Nephron progenitor cell (in vitro differentiated cells): ENCODE measurements at regions not wholly inside any gene's neighbourhood (a gene's known extent, or its start where the extent isn't known, plus 50 kb on each side); places are given as distances from the start of the nearest gene placed in this dataset.

ENCODE experiments used
- DNase-seq: peaks from one replicate; pipeline ENCODE4 v3.0.0; 2021
- H3K27ac Mint-ChIP-seq: 2 replicates; pipeline ENCODE4 v1.8.0; 2021; ENCODE audit warnings: mild to moderate bottlenecking, moderate library complexity, mixed read lengths
- H3K27me3 Mint-ChIP-seq: 2 replicates; pipeline ENCODE4 v1.8.0; 2021; ENCODE audit warnings: mild to moderate bottlenecking, low read depth, mixed read lengths; ENCODE audit not compliant: poor library complexity
- H3K36me3 Mint-ChIP-seq: 2 replicates; pipeline ENCODE4 v1.8.0; 2021; ENCODE audit warnings: low read depth, mixed read lengths
- H3K4me1 Mint-ChIP-seq: 2 replicates; pipeline ENCODE4 v1.8.0; 2021; ENCODE audit warnings: mixed read lengths
- H3K4me3 Mint-ChIP-seq: 2 replicates; pipeline ENCODE4 v1.8.0; 2021; ENCODE audit warnings: mild to moderate bottlenecking, moderate library complexity, mixed read lengths
- H3K9me3 Mint-ChIP-seq: 2 replicates; pipeline ENCODE4 v1.8.0; 2021; ENCODE audit warnings: mild to moderate bottlenecking, moderate library complexity, mixed read lengths
- TF ChIP-seq, protein P1 (sequence below): fragments of 200-600 bp; sonication (generic); IDR thresholded peaks from 2 replicates; pipeline ENCODE4 v1.5.0; 2021; ENCODE audit warnings: antibody characterized with exemption

DNA sequence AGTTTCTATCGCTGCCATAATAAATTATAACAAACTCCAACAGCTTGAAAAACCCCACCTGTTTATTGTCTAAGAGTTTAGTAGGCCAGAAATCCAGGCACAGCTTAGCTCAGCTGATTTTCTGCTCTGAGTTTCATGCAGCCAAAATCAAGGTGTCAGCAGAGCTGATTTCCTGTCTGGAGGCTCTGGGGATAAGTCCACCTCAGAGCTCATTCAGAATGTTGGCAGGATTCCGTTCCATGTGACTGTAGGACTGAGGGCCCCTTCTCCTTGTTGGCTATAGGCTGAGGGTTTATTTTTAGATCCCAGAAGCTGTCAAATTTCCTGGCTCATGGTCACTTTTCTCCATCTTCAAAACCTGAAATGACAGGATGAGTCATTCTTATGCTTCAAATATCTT lies 91.6 kb upstream of the CHODL start:
- Mint-ChIP-seq H3K27me3 (no peaks in the 10 kb centered on the region), H3K4me1 (peaks cover 12% of the 10 kb centered on the region), H3K4me3 (no peak overlapping the region), H3K27ac (no peak overlapping the region), H3K9me3 (no peaks in the 10 kb centered on the region), H3K36me3 (no peaks in the 10 kb centered on the region)
- TF ChIP-seq, protein P1, sequence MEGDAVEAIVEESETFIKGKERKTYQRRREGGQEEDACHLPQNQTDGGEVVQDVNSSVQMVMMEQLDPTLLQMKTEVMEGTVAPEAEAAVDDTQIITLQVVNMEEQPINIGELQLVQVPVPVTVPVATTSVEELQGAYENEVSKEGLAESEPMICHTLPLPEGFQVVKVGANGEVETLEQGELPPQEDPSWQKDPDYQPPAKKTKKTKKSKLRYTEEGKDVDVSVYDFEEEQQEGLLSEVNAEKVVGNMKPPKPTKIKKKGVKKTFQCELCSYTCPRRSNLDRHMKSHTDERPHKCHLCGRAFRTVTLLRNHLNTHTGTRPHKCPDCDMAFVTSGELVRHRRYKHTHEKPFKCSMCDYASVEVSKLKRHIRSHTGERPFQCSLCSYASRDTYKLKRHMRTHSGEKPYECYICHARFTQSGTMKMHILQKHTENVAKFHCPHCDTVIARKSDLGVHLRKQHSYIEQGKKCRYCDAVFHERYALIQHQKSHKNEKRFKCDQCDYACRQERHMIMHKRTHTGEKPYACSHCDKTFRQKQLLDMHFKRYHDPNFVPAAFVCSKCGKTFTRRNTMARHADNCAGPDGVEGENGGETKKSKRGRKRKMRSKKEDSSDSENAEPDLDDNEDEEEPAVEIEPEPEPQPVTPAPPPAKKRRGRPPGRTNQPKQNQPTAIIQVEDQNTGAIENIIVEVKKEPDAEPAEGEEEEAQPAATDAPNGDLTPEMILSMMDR: no peak
- DNase-seq: no peak

DNA sequence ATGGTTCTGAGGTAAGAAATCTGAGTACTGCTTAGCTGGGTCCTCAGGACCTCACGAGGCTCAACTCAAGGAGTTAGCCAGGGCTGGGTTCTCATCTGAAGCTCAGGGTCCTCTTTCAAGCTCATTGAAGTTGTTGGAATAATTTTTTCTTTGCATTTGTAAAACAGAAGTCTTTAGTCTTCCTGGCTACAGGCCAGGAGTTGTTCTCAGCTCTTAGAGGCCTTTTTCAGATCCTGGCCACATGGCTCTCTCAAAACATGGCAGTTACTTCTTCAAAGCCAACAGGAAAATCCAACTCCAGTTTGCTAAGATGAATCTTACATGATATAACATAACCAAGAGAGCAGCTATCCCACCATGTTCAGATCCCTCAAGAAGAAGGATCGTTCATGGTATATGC lies 92.3 kb upstream of the CHODL start:
- TF ChIP-seq, protein P1: no peak
- DNase-seq: no peak
- Mint-ChIP-seq H3K27me3 (no peaks in the 10 kb centered on the region), H3K9me3 (no peaks in the 10 kb centered on the region), H3K4me3 (no peak overlapping the region), H3K36me3 (no peaks in the 10 kb centered on the region), H3K27ac (no peak overlapping the region), H3K4me1 (peaks cover 19% of the 10 kb centered on the region)

DNA sequence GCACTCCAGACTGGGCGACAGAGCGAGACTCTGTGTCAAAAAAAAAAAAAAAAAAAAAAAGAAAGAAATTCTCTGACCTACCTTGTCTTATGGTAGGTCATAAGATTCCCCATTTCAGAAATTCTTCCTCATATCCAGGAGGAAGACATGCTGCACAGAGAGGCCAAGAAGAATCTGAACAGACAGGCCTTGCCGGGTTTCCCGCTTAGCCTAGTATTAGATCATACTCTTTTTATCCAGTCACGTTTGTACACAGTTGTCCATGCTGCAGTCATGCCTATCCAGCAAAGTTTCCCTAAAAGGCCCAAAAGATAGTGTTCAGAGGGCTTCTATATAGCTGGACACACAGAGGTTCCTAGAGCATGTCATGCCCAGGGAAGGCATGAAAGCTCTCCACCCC lies 93.6 kb upstream of the CHODL start:
- Mint-ChIP-seq H3K27me3 (no peaks in the 10 kb centered on the region), H3K27ac (no peak overlapping the region), H3K4me1 (peaks cover 30% of the 10 kb centered on the region), H3K4me3 (no peak overlapping the region), H3K36me3 (peaks cover 8% of the 10 kb centered on the region), H3K9me3 (peaks cover 13% of the 10 kb centered on the region)
- DNase-seq: no peak
- TF ChIP-seq, protein P1: no peak

DNA sequence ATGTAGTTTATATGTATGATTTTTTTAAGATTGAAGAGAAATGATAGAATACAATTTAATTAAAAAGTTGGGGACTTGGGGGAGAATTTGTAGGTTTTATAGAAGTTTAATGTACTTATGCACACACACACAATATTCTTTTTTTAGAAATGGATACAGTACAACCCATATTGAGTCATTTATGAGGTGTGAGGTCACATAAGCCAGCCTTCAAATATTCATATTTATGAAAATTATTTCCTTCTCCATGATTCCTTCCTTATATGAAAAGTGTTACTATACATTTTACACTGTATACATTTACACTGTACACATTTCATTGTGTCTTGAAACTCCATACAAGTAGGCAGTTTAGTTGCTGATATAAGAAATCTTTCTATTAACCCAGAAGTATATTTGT lies 96.2 kb upstream of the CHODL start:
- Mint-ChIP-seq H3K36me3 (peaks cover 8% of the 10 kb centered on the region), H3K27me3 (no peaks in the 10 kb centered on the region), H3K9me3 (peaks cover 19% of the 10 kb centered on the region), H3K4me1 (peaks cover 30% of the 10 kb centered on the region), H3K27ac (no peak overlapping the region), H3K4me3 (no peak overlapping the region)
- TF ChIP-seq, protein P1: no peak
- DNase-seq: no peak

DNA sequence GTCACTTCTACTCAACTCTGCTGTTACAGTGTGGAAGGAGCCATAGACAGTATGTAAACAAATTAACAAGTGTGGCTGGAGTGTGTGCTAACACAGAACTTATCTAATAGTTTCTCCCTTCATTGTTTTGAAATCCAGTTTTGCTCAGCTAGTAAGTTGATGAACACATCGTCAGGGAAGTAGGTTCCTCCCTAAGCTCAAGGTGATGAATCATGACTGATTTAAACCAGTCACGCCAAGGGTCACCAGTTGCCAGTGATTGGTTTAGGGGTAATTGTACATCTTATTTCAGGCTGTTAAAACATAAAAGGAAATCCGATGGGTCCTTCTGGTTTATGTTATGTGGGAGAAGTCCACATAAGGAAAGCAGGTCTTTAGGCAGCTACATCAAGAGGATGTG lies 97.0 kb upstream of the CHODL start:
- TF ChIP-seq, protein P1: no peak
- DNase-seq: peak; percentile 2

DNA sequence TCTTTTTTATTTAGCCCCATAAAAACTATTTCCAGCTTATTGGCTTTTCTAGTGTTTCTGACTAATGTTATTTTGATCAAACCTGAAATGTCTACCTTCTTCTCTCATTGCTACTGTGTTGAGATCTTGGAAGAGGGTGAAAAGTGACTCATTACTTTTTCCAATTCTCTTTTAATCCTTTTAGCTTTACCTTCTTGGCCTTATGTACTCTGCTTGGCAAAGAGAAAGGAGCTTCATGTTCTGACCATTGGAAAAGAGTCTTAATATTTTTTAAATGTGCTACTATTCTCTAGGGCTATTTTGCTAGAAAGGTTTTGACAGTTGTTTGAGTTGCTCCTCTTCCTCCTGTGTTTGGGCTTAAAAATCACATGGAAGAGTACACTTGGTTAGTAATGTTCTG lies 97.8 kb upstream of the CHODL start:
- no peak for DNase-seq
- H3K27me3 Mint-ChIP-seq: no peaks in the 10 kb centered on the region
- peaks cover 19% of the 10 kb centered on the region for H3K9me3 Mint-ChIP-seq
- H3K36me3 Mint-ChIP-seq: peaks cover 8% of the 10 kb centered on the region
- H3K4me1 Mint-ChIP-seq: peaks cover 30% of the 10 kb centered on the region
- peak overlapping the region; percentile 82 for H3K27ac Mint-ChIP-seq
- TF ChIP-seq, protein P1: no peak
- no peak overlapping the region for H3K4me3 Mint-ChIP-seq

More for the DNA sequence above, 97.0 kb upstream of the CHODL start:
- Mint-ChIP-seq H3K4me3 (no peak overlapping the region), H3K9me3 (peaks cover 19% of the 10 kb centered on the region), H3K36me3 (peaks cover 8% of the 10 kb centered on the region), H3K27ac (peak overlapping the region; percentile 82), H3K4me1 (peaks cover 30% of the 10 kb centered on the region), H3K27me3 (no peaks in the 10 kb centered on the region)
